ENCODE measurements at regions not wholly inside any gene's neighbourhood (a gene's known extent, or its start where the extent isn't known, plus 50 kb on each side); places are given as distances from the start of the nearest gene placed in this dataset.
"Not testable (repeated sequence)": the region's sequence is repeated elsewhere in the genome, so short reads cannot be mapped to it uniquely, and the experiment has no call there.

DNA sequence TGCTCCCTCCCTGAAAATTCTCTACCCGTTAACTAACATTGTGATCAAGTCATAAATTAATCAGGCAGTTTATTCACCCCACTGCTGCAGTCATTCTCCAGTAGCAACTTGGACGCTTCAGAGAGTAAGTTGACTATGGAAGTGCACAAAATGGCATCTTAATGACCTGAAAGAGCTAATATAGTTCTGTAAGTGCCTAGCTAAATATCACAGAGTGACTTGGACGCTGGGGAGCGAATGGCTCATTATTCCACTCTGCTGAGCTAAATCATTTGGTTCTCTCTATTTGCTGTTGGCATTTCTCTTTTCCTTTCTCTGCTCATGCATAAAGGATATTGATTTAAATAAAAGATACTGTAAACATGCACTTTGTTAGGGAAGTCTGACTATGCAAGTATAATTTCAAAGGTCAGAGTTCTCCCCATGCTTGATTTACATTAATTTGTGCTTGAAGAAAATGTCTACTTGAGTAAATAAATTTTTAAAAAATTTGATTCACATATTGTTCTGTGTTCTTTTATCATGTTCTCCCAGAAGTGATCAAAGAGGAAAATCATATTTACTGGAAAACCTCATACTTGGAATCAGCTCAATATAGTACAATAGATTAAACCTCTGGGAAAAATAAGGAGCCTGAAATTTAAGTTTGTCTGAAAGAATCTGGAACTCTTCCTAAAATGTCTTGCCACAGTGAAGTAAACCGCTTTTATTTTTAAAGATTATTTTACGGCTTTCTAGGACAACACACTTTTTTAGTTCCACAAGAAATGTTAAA, 169.5 kb upstream of the HAPLN1 start:
- peak; percentile 25 for DNase-seq

- no peak for DNase-seq
Measured at GRCh38 chr5:83877911-83878706, 157.5 kb upstream of the HAPLN1 start.

GRCh38 chr5:83871533-83872395, 151.1 kb upstream of the HAPLN1 start:
- DNase-seq: no peak

- DNase-seq: no peak
Measured at GRCh38 chr5:83866181-83866580, 145.5 kb upstream of the HAPLN1 start.

- no peak for DNase-seq
Measured at GRCh38 chr5:83865579-83865978, 144.9 kb upstream of the HAPLN1 start.

DNA sequence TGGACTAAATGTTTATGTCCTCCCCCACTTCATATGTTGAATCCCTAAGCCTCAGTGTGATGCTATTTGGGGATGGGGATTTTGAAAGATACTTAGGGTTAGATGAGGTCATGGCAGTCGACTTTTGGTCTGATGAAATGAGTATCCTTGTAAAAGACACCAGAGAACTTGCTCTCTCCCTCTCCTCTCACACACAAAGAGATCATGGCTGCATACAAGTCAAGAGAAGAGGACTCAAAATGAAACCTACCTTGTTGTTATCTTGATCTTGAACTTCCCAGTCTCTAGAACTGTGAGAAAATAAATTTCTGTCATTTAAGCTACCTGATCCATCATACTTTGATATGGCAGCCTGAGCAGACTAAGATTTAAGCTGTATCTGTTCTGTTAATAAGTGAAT, 144.0 kb upstream of the HAPLN1 start:
- no peak for DNase-seq

- DNase-seq: no peak
Measured at GRCh38 chr5:83857341-83857740, 136.7 kb upstream of the HAPLN1 start.

DNA sequence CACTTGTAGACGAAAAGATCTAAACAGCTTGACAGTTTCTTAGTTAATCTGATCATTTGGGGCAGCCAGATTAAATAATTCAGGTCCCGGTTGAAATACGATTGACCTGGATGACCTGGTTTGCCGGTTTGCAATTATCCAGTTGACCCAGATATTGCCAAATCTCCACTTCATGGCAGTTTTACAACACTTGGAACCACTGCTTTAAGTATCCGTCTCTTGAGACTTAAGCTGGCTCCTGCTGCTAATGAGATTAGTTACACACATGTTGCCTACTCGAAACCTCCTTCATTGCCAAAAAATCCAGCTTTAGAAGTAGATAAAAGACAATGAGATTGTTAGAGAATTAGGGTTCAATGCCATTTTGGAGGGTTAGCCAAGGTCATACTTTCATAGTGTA, 136.2 kb upstream of the HAPLN1 start:
- DNase-seq: no peak

- DNase-seq: not testable (repeated sequence)
Measured at GRCh38 chr5:83850412-83850811, 129.8 kb upstream of the HAPLN1 start.

DNA sequence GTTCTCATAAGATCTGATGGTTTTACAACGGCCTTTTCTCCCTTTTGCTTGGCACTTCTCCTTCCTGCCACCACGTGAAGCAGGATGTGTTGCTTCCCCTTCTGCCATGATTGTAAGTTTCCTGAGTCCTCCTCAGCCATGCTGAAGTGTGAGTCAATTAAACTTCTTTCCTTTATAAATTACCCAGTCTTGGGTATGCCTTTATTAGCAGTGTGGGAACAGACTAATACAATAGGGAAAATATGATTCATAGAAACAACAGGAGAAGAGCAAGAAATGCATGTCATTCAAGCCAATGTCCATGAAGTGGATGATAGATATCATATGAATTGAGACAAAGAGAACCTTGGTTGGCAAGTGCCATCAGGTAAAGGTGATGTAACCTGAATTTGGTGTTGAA, 128.3 kb upstream of the HAPLN1 start:
- no peak for DNase-seq

DNA sequence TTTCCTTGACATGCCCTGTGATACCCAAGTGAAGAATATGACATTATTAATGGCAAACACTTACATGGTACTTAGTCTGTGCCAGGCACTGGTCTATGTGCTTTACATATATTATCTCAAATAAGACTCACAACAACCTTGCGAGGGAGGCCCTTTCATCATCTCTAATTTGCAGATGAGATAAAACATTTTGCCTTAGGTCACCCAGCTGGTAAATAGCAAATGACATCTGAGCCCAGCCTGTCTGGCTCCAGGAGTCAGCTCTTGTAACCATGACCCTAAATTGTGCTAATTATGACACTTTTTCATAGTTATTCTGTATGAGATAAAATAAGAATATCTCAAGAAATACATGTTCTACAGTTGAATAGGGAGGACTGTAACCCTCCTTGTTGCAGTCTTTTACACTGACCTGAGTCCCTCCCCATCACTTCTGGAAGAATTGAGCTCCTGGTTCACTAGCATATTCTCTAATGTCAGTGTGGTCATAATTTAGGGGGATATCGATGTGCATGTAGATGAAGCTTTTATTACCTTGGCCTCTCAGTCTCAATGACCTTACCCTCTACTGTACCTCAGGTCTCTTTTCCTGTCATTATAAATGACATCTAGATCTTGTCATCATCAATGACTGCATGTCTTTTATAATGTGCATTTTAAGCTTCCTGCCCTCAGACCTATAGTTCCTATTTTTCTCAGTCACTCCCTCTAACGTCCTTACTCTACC, 126.1 kb upstream of the HAPLN1 start:
- no peak for DNase-seq

GRCh38 chr5:83844449-83845068, 123.9 kb upstream of the HAPLN1 start:
- no peak for DNase-seq

- DNase-seq: no peak
Measured at GRCh38 chr5:83839788-83840187, 119.1 kb upstream of the HAPLN1 start.

- no peak for DNase-seq
Measured at GRCh38 chr5:83839256-83839655, 118.6 kb upstream of the HAPLN1 start.

DNA sequence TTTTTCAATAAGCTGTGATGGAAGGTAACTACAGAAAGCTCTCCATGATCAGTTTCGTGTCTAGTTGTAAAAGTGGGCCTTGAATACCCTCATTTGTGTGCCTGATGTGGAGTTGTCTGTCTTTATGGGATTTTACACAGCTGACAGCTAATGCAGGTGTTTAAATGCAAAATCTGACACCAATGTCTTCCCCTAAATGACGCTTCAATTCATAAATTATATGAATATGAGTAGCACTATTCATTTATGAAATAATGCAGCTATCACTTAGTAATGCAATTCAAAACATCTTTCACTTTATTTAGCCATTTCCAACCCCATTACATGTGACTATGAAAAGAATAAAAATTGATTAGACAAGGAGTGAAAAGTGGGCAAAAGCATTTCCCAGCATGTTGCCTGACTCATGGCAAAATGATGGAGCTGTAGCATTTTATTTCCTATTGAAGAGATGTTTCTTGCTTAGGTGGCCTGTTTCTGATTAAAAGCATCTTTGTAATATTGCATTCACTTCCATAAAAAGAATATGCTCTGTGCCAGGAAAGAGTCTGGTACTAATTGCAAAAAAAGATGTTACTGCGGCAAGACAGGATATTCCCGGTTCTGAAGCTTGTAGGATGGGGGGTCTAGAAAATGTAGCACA, 116.7 kb upstream of the HAPLN1 start:
- DNase-seq: no peak

DNA sequence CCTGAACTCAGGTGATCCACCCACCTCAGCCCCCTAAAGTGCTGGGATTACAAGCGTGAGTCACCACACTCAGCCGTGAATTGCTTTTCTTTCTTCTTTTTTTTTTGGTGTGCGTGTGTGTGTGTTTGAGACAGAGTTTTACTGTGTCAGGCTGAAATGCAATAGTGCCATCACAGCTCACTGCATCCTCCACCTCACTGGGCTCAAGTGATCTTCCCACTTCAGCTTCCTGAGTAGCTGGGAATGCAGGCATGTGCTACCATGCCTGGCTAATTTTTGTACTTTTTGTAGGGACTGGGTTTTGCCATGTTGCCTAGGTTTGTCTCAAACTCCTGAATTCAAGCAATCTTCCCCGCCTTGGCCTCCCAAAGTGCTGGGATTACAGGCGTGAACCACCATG, 113.7 kb upstream of the HAPLN1 start:
- no peak for DNase-seq

DNA sequence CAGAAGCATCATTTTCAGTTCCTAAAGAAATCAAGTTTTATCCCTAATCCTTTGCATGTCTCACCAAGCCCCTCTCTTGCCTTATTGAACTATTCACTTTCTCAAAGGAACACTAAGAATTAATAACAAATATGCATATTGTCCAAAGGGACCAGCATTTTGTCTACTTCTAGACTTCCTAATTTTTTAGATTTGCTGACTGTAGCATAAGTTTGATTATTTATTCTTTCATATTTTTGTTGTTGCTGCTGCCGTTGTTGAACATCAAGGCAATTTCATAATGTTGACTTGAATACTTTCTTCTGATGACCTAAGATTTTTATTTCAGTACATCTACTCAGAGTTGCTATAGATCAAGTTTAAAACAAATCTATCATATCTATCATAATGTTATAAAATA, 111.2 kb upstream of the HAPLN1 start:
- no peak for DNase-seq

DNA sequence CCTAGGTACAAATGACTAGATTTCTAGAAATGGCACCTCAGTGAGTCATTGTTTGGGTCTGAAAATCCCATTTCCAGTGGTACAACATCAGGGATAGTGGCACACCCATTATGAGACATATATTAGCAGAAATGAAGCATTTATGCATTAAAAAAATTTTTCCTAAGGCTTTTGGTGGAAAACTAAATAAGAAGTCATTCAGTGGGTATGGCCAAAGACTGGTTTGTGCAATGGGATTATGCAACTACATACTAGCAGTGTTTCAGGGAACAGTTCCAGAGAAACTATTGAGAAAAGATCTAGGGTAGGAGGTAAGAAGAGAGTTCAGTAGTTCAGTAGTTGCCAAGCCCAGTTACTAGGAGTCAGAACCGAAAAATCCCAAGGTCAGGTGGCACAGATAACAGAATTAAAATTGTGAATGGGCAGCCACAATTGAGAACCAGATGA, 106.5 kb upstream of the HAPLN1 start:
- no peak for DNase-seq

DNA sequence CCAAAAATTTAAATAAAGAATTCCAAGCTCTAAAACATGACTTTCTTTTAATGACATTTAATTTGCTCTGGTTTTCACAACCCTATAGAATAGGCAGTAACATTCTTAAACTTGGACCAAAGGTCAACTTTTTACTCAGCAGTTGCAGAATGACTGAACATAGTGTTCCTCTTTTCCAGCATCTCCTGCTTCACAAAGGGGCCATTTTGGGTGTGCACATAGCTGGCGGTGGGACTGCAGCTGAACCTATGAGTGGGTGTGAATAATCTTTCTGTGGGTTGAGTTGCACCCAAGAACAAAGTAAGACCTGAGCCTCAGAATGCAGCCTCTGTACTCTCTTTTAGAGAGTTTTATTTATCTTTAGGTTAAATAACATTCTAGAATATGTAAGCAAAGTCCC, 96.9 kb upstream of the HAPLN1 start:
- DNase-seq: no peak

- DNase-seq: no peak
Measured at GRCh38 chr5:83815661-83816060, 95.0 kb upstream of the HAPLN1 start.

GRCh38 chr5:83810511-83810910, 89.9 kb upstream of the HAPLN1 start:
- DNase-seq: no peak

- DNase-seq: no peak
Measured at GRCh38 chr5:83802686-83803085, 82.0 kb upstream of the HAPLN1 start.

All from NCI-H146 (cell line).